ENCODE measurements at regions not wholly inside any gene's neighbourhood (a gene's known extent, or its start where the extent isn't known, plus 50 kb on each side); places are given as distances from the start of the nearest gene placed in this dataset.

DNA sequence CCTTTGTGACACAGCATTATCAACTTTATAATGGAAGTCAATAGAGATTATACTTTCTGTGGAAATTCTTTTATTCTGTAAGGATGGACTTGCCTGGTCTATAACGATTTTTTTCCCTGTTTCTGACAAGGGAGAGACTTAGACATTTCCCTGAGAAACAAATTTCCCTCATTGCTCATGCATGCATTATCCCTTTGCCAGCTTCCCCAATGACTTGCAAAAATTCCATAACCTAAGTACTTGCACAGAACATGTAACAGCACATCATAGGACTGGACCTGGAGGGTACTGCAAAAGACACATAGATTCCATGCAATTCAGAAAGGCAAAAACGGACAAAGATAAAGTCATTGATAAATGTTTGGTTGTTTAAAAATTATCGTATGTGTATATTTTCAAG, 166.7 kb downstream of the FHIP1A start:
- H3K27me3 ChIP-seq (ENCODE audit: control insufficient read depth, insufficient read depth, low read length), result no peaks in the 10 kb centered on the region
- ChIA-PET POLR2A (no interaction called here), CTCF (no interaction called here)
- H3K4me3 ChIP-seq (ENCODE audit: low read depth, low read length), result no peak overlapping the region
- H3K36me3 ChIP-seq (ENCODE audit: control insufficient read depth, insufficient read depth, low read length), result no peaks in the 10 kb centered on the region
- DNase-seq (ENCODE audit: low read depth), result no peak
- TF ChIP-seq, protein P1, sequence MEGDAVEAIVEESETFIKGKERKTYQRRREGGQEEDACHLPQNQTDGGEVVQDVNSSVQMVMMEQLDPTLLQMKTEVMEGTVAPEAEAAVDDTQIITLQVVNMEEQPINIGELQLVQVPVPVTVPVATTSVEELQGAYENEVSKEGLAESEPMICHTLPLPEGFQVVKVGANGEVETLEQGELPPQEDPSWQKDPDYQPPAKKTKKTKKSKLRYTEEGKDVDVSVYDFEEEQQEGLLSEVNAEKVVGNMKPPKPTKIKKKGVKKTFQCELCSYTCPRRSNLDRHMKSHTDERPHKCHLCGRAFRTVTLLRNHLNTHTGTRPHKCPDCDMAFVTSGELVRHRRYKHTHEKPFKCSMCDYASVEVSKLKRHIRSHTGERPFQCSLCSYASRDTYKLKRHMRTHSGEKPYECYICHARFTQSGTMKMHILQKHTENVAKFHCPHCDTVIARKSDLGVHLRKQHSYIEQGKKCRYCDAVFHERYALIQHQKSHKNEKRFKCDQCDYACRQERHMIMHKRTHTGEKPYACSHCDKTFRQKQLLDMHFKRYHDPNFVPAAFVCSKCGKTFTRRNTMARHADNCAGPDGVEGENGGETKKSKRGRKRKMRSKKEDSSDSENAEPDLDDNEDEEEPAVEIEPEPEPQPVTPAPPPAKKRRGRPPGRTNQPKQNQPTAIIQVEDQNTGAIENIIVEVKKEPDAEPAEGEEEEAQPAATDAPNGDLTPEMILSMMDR (IDR thresholded peaks at IDR 0.05; ENCODE audit: insufficient read depth, low read depth, low read length), result no peak

DNA sequence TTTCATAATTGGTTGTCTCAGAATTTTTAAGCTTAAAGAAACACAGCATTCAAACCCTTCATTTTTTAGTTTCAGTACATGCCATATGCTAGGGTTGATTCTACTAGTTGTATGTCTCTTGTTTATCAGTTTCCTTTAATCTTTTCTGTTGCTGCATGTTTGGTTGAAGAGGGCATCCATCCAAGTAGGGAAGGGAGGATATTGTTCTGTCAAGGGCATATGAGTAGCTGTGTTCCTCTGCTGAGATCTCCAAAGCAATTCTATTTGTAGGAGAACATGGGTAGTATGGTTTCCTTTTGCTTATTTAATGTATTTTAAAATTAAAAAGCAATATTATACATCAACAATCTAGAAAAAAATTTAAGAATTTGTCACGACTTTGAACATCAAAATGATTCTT, 167.7 kb downstream of the FHIP1A start:
- Histone ChIP-seq H3K36me3 (ENCODE audit: control insufficient read depth, insufficient read depth, low read length) (no peaks in the 10 kb centered on the region), H3K4me3 (ENCODE audit: low read depth, low read length) (no peak overlapping the region), H3K27me3 (ENCODE audit: control insufficient read depth, insufficient read depth, low read length) (no peaks in the 10 kb centered on the region)
- TF ChIP-seq, protein P1 (IDR thresholded peaks at IDR 0.05; ENCODE audit: insufficient read depth, low read depth, low read length), result no peak
- no peak for DNase-seq (ENCODE audit: low read depth)
- CTCF ChIA-PET, result interaction anchor here (0.6 kb wide), 1 partner anchor 16 kb away, joined by 4 read pairs; no protein-coding TSS in a partner anchor
- POLR2A ChIA-PET, result no interaction called here

- ChIA-PET CTCF (interaction anchor here (0.6 kb wide), 1 partner anchor 20 kb away, joined by 4 read pairs; no protein-coding TSS in a partner anchor), POLR2A (no interaction called here)
- no peak for DNase-seq (ENCODE audit: low read depth)
Measured at GRCh38 chr4:151581570-151581969, 172.6 kb downstream of the FHIP1A start.

GRCh38 chr4:151582098-151582497, 173.1 kb downstream of the FHIP1A start:
- no peak for DNase-seq (ENCODE audit: low read depth)
- CTCF ChIA-PET, result no interaction called here
- no peak overlapping the region for H3K4me3 ChIP-seq (ENCODE audit: low read depth, low read length)
- POLR2A ChIA-PET, result no interaction called here
- H3K27me3 ChIP-seq (ENCODE audit: control insufficient read depth, insufficient read depth, low read length), result 0 out of 2 replicates have a peak, but pooled peaks cover 2% of the 10 kb centered on the region
- no peaks in the 10 kb centered on the region for H3K36me3 ChIP-seq (ENCODE audit: control insufficient read depth, insufficient read depth, low read length)
- TF ChIP-seq, protein P1 (IDR thresholded peaks at IDR 0.05; ENCODE audit: insufficient read depth, low read depth, low read length), result no peak

More at GRCh38 chr4:151581570-151581969, 172.6 kb downstream of the FHIP1A start:
- H3K27me3 ChIP-seq (ENCODE audit: control insufficient read depth, insufficient read depth, low read length), result 0 out of 2 replicates have a peak, but pooled peaks cover 2% of the 10 kb centered on the region
- TF ChIP-seq, protein P1 (IDR thresholded peaks at IDR 0.05; ENCODE audit: insufficient read depth, low read depth, low read length), result no peak
- H3K36me3 ChIP-seq (ENCODE audit: control insufficient read depth, insufficient read depth, low read length), result no peaks in the 10 kb centered on the region
- no peak overlapping the region for H3K4me3 ChIP-seq (ENCODE audit: low read depth, low read length)

DNA sequence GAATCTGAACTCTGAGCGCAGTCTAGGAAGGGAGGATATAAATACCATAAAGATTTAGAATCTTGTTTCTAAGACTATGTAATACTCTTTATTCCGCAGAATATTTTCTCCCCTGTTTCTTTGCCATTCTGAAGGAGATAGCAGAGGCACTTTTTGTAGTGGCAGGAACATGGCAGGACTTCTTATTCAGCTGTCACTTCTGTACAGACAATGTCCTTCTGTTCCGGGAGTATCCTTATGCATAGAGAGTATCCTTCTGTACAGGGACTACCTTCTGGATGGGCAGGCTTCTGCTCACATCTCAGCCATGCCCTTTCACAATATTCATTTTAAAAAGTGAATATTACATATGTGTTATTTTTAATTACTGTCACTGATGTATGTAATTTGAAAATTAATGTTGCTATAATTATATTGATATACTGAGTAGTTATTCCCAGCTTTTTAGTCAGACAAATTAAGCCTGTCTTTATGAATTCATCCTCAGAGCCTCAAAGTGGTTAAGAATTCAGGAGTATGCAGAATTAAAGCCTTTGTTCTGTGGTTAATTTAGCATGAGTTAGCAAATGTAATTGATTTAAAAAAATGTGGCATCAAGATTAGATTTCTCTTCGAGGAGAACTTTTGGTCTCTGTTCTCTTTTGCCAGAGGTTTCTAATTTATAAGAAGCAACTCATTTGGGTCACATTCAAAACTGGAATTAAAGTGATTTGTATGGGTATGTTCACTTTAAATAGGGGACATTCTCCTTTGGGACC, 174.4 kb downstream of the FHIP1A start:
- TF ChIP-seq, protein P1 (IDR thresholded peaks at IDR 0.05; ENCODE audit: insufficient read depth, low read depth, low read length), result no peak
- no peak for DNase-seq (ENCODE audit: low read depth)
- POLR2A ChIA-PET, result no interaction called here
- H3K27me3 ChIP-seq (ENCODE audit: control insufficient read depth, insufficient read depth, low read length), result 0 out of 2 replicates have a peak, but pooled peaks cover 2% of the 10 kb centered on the region
- no peaks in the 10 kb centered on the region for H3K36me3 ChIP-seq (ENCODE audit: control insufficient read depth, insufficient read depth, low read length)
- H3K4me3 ChIP-seq (ENCODE audit: low read depth, low read length), result no peak overlapping the region
- CTCF ChIA-PET, result no interaction called here
